Upper lobe of left lung (tissue), 6 donors: ENCODE measurements at regions not wholly inside any gene's neighbourhood (a gene's known extent, or its start where the extent isn't known, plus 50 kb on each side); places are given as distances from the start of the nearest gene placed in this dataset.
"Not testable (repeated sequence)": the region's sequence is repeated elsewhere in the genome, so short reads cannot be mapped to it uniquely, and the experiment has no call there.

ENCODE experiments used
- ATAC-seq, 2 donors: fragments of 200-7000 bp; cut with Tn5 transposase; one replicate each; pipeline ENCODE4 v1.9.1; 2022; ENCODE audit warnings: mild to moderate bottlenecking in 2 of 2, moderate library complexity in 2 of 2; ENCODE audit not compliant: low FRiP score in 2 of 2
- DNase-seq, 2 donors: peaks; one replicate each; pipeline ENCODE4 v3.0.0-alpha.2; 2019 to 2020
- H3K27ac ChIP-seq, 4 donors: fragments of 200-600 bp; sonication (generic); one replicate each; pipeline ENCODE4 v1.5.1; 2016 to 2019
- H3K27me3 ChIP-seq, 4 donors: fragments of 200-600 bp; sonication (generic); one replicate each; pipeline ENCODE4 v1.5.1; 2017 to 2019
- H3K36me3 ChIP-seq, 4 donors: fragments of 200-600 bp; sonication (generic); one replicate each; pipeline ENCODE4 v1.5.1; 2016 to 2019
- H3K4me1 ChIP-seq, 4 donors: fragments of 200-600 bp; sonication (generic); one replicate each; pipeline ENCODE4 v1.5.1; 2018 to 2019
- H3K4me3 ChIP-seq, 4 donors: fragments of 200-600 bp; sonication (generic); one replicate each; pipeline ENCODE4 v1.5.1; 2017 to 2019; ENCODE audit warnings: mild to moderate bottlenecking in 2 of 4, moderate library complexity in 1 of 4
- H3K9me3 ChIP-seq, 4 donors: fragments of 200-600 bp; sonication (generic); one replicate each; pipeline ENCODE4 v1.5.1; 2018 to 2019
- CTCF ChIP-seq, 6 experiments: fragments of 450-650 bp in 4 of 6; fragments of 200-600 bp in 2 of 6; sonication (generic) in 2 of 6; IDR thresholded peaks; one replicate each; pipeline ENCODE4 v1.5.1; 2016 to 2019; ENCODE audit warnings: antibody characterized with exemption in 6 of 6
- EP300 ChIP-seq, 4 donors: sonication (generic); formaldehyde crosslinking; IDR thresholded peaks; one replicate each; pipeline ENCODE4 v1.5.1; 2017; ENCODE audit warnings: antibody characterized with exemption in 4 of 4, control low read depth in 2 of 4
- POLR2A ChIP-seq, 4 donors: fragments of 450-650 bp; IDR thresholded peaks; one replicate each; pipeline ENCODE4 v1.5.1; 2016 to 2017; ENCODE audit warnings: antibody characterized with exemption in 4 of 4, mild to moderate bottlenecking in 2 of 4
- POLR2AphosphoS5 ChIP-seq, 2 donors: sonication (generic); formaldehyde crosslinking; IDR thresholded peaks; one replicate each; pipeline ENCODE4 v1.5.1; 2017; ENCODE audit warnings: antibody characterized with exemption in 2 of 2
- WGBS, 2 donors: methylation state at CpG; one replicate each; pipeline ENCODE4 v1.1.5; 2017 to 2018; 5-methylcytosine and 5-hydroxymethylcytosine counted together
- donor health status: DM: no; HTN: no; CAD: no; lungs with moderate emphysema.
- donor health status: DM: no; HTN: yes; CAD: no; lungs with severe emphysema.

- Histone ChIP-seq H3K36me3 (no peaks in the 10 kb centered on the region), H3K27me3 (no peaks in the 10 kb centered on the region), H3K27ac (no peak overlapping the region), H3K4me3 (no peak overlapping the region), H3K4me1 (no peaks in the 10 kb centered on the region), H3K9me3 (no peaks in the 10 kb centered on the region)
- DNase-seq (no peak), ATAC-seq (no peak)
- 91 to 92% methylated on average over 16 to 25 of the region's 26 CpGs for WGBS, 2 donors
- TF ChIP-seq POLR2AphosphoS5 (IDR thresholded peaks at IDR 0.05): no peak
- no peak for TF ChIP-seq POLR2A (IDR thresholded peaks at IDR 0.05)
Measured at GRCh38 chr16:88131966-88132365, 180.7 kb downstream of the BANP start.

- no peak for TF ChIP-seq POLR2A (IDR thresholded peaks at IDR 0.05)
- TF ChIP-seq CTCF (IDR thresholded peaks at IDR 0.05): no peak
- TF ChIP-seq EP300 (IDR thresholded peaks at IDR 0.05): no peak
- TF ChIP-seq POLR2AphosphoS5 (IDR thresholded peaks at IDR 0.05): no peak
Measured at GRCh38 chr16:88132836-88133506, 181.7 kb downstream of the BANP start.

GRCh38 chr16:88133507-88133843 lies 182.2 kb downstream of the BANP start:
- Histone ChIP-seq H3K9me3 (peaks cover 0 to 3% (median 1%) of the 10 kb centered on the region in 4 donors), H3K27ac (no peak overlapping the region), H3K4me3 (no peak overlapping the region), H3K4me1 (no peaks in the 10 kb centered on the region), H3K36me3 (no peaks in the 10 kb centered on the region), H3K27me3 (no peaks in the 10 kb centered on the region)
- WGBS, 2 donors: 92 to 94% methylated on average over 4 of the region's 4 CpGs
- ATAC-seq: no peak
- DNase-seq: no peak
- TF ChIP-seq CTCF (IDR thresholded peaks at IDR 0.05) (no peak), EP300 (IDR thresholded peaks at IDR 0.05) (no peak), POLR2AphosphoS5 (IDR thresholded peaks at IDR 0.05) (no peak), POLR2A (IDR thresholded peaks at IDR 0.05) (no peak)

More at GRCh38 chr16:88132836-88133506, 181.7 kb downstream of the BANP start:
- 80 to 84% methylated on average over 17 to 27 of the region's 27 CpGs for WGBS, 2 donors
- Histone ChIP-seq H3K4me3 (no peak overlapping the region), H3K27ac (no peak overlapping the region), H3K36me3 (no peaks in the 10 kb centered on the region), H3K9me3 (no peaks in the 10 kb centered on the region), H3K27me3 (no peaks in the 10 kb centered on the region), H3K4me1 (no peaks in the 10 kb centered on the region)
- no peak for DNase-seq
- no peak for ATAC-seq

DNA sequence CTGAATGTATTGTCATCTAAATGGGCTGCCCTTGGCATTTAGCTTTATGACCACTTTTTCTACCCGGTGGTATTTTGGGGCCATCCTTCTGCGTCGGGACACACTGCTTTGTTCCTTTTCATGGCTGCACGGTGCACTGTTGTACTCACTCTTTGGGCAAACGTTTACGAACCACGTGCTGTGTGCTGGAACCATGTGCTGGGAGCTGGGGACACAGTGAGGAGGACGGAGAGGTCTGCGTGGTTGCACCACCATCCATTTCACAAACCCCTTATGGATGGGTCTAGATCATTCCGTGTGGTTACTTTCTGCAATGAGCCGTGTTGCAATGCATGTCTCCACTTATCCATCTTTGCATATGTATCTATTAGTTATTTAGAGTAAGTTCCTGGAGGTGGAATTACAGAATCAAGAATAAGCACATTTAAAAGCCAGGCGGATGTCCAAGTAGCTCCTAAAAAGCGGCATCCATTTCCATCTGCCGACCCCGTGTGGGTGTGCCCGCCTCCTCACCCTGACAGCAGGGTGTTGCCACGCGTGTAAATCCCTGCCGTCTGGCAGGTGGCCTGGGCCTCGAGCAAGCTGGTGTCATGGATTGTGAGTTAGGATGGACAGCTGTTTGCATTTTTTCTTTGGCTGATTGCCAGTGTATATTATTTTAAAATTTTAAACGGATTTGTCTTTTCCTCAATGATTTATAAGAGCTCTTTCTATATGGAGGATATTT lies 183.1 kb downstream of the BANP start:
- H3K27ac ChIP-seq, H3K27me3 ChIP-seq, H3K4me1 ChIP-seq, H3K36me3 ChIP-seq, DNase-seq, H3K4me3 ChIP-seq, ATAC-seq: not testable (repeated sequence)
- WGBS, 2 donors: 75 to 79% methylated on average over 21 of the region's 21 CpGs
- peaks cover 0 to 11% (median 5%) of the 10 kb centered on the region in 4 donors for H3K9me3 ChIP-seq

- not testable (repeated sequence) for H3K4me3 ChIP-seq, H3K27me3 ChIP-seq, H3K4me1 ChIP-seq, H3K27ac ChIP-seq, H3K36me3 ChIP-seq
- DNase-seq: peak in 1 of 2 donors; percentile 70
- peaks cover 0 to 11% (median 6%) of the 10 kb centered on the region in 4 donors for H3K9me3 ChIP-seq
- peak in 1 of 2 donors; percentile 12 for ATAC-seq
- WGBS, 2 donors: 66 to 72% methylated on average over 15 to 18 of the region's 24 CpGs
Measured at GRCh38 chr16:88134899-88135682, 183.9 kb downstream of the BANP start.

GRCh38 chr16:88136211-88136713 lies 185.0 kb downstream of the BANP start:
- DNase-seq: peak in 1 of 2 donors; percentile 68
- not testable (repeated sequence) for ATAC-seq, H3K4me1 ChIP-seq, H3K36me3 ChIP-seq, H3K4me3 ChIP-seq, H3K27me3 ChIP-seq, H3K27ac ChIP-seq
- H3K9me3 ChIP-seq: peaks cover 0 to 11% (median 6%) of the 10 kb centered on the region in 4 donors
- 76 to 81% methylated on average over 10 to 13 of the region's 13 CpGs for WGBS, 2 donors

DNA sequence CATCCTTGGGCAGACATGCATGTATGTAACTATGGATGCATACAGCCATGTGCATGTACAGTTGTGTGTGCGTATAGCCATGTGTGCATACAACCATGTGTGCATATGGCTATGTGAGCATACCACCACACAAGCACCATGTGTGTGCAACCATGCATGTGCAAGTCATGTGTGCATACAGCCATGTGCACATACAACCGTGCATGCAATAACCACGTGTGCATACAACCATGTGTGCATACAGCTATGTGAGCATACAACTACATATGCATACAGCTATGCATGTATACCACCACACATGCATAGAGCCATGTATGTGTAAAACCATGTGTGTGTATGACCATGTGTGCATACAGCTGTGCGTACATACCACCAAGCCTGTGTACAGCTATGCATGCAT lies 185.7 kb downstream of the BANP start:
- ATAC-seq, H3K27ac ChIP-seq, H3K4me3 ChIP-seq, H3K27me3 ChIP-seq, H3K36me3 ChIP-seq, DNase-seq, H3K4me1 ChIP-seq: not testable (repeated sequence)
- H3K9me3 ChIP-seq: peaks cover 0 to 11% (median 6%) of the 10 kb centered on the region in 4 donors
- 100% methylated on average over 4 of the region's 4 CpGs; no CpG with 5 or more reads in 1 of the 2 donors for WGBS, 2 donors

- 63 to 78% methylated on average over 5 to 6 of the region's 6 CpGs for whole genome bisulfite sequencing, 2 donors
- H3K9me3 ChIP-seq: peaks cover 0 to 11% (median 6%) of the 10 kb centered on the region in 4 donors
- H3K4me3 ChIP-seq, H3K27ac ChIP-seq, H3K27me3 ChIP-seq, H3K4me1 ChIP-seq, DNase-seq, ATAC-seq, H3K36me3 ChIP-seq: not testable (repeated sequence)
Measured at GRCh38 chr16:88139141-88139540, 187.9 kb downstream of the BANP start.

- not testable (repeated sequence) for H3K27ac ChIP-seq, H3K4me3 ChIP-seq, H3K27me3 ChIP-seq, H3K4me1 ChIP-seq, H3K36me3 ChIP-seq, ATAC-seq, DNase-seq
- WGBS, 2 donors: 78 to 87% methylated on average over 20 of the region's 20 CpGs
- H3K9me3 ChIP-seq: peaks cover 0 to 11% (median 6%) of the 10 kb centered on the region in 4 donors
Measured at GRCh38 chr16:88140195-88140594, 189.0 kb downstream of the BANP start.
